ENCODE measurements at regions not wholly inside any gene's neighbourhood (a gene's known extent, or its start where the extent isn't known, plus 50 kb on each side); places are given as distances from the start of the nearest gene placed in this dataset.

DNA sequence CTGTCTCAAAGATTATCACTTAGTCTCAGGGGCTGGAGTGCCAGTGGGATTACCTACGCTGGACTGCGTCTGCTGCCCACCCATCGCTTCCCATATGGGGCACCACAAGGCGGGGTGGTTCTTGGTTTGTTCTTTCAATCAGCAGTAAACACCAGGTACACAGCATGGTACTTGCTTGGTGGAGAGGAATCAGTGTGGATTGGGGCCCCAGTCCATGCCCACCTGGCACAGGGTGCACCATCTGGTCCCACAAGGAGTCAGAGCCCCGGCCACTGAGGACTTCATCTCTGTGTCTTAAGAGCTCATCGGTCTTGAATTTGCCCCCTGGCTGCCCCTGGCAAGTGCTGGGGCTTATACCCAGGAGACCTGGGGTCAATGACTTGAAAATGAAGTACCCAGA, 96.2 kb downstream of the GLI2 start:
- H3K36me3 ChIP-seq (ENCODE audit: control insufficient read depth, insufficient read depth, low read length) = no peaks in the 10 kb centered on the region
- TF ChIP-seq, protein P1, sequence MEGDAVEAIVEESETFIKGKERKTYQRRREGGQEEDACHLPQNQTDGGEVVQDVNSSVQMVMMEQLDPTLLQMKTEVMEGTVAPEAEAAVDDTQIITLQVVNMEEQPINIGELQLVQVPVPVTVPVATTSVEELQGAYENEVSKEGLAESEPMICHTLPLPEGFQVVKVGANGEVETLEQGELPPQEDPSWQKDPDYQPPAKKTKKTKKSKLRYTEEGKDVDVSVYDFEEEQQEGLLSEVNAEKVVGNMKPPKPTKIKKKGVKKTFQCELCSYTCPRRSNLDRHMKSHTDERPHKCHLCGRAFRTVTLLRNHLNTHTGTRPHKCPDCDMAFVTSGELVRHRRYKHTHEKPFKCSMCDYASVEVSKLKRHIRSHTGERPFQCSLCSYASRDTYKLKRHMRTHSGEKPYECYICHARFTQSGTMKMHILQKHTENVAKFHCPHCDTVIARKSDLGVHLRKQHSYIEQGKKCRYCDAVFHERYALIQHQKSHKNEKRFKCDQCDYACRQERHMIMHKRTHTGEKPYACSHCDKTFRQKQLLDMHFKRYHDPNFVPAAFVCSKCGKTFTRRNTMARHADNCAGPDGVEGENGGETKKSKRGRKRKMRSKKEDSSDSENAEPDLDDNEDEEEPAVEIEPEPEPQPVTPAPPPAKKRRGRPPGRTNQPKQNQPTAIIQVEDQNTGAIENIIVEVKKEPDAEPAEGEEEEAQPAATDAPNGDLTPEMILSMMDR (IDR thresholded peaks at IDR 0.05; ENCODE audit: insufficient read depth, low read length, poor library complexity, severe bottlenecking) = no peak
- DNase-seq (ENCODE audit: low read depth) = no peak
- no peak overlapping the region for H3K4me3 ChIP-seq (ENCODE audit: low read depth, low read length)
- H3K27me3 ChIP-seq (ENCODE audit: control insufficient read depth, insufficient read depth, low read length) = no peaks in the 10 kb centered on the region

DNA sequence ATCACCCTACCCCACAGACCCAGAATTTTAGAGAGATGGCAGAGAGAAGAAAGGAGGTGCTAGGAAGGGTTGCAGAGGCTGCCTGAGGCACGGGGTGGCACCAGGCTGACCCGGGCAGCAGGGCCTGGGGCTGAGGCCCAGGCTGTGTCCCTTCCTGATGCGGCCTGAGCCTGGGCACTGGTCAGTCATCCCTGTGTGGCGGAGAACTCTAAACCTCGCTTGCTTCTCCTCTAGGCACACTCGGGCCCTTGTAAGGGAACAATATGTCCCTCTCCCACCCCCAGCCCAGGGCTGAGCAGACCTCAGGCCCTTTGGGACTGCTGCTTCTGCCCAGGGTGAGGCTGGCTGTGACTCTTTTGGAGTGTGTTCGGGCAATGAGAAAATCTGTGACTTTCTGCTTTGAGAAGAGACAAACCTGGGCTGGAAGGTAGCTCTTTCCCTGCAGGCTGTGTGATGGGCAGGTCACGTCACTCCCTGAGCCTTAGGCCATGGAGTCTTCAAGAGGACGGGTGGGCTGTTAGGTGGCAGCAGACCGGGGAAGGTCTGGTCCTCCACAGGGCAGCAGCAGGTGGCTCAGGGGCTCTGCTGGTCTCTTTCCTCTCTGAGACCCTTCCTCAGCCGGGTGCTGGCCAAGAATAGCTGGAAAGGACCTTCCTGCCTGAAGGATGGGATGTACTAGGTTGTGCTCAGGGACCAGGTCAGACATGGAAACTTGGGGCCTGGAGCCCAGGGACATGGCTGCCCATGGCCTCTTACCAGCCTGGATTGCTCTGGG, 96.8 kb downstream of the GLI2 start:
- no peak for DNase-seq (ENCODE audit: low read depth)
- TF ChIP-seq, protein P1 (IDR thresholded peaks at IDR 0.05; ENCODE audit: insufficient read depth, low read length, poor library complexity, severe bottlenecking) = no peak
- Histone ChIP-seq H3K36me3 (ENCODE audit: control insufficient read depth, insufficient read depth, low read length) (no peaks in the 10 kb centered on the region), H3K4me3 (ENCODE audit: low read depth, low read length) (no peak overlapping the region), H3K27me3 (ENCODE audit: control insufficient read depth, insufficient read depth, low read length) (no peaks in the 10 kb centered on the region)

DNA sequence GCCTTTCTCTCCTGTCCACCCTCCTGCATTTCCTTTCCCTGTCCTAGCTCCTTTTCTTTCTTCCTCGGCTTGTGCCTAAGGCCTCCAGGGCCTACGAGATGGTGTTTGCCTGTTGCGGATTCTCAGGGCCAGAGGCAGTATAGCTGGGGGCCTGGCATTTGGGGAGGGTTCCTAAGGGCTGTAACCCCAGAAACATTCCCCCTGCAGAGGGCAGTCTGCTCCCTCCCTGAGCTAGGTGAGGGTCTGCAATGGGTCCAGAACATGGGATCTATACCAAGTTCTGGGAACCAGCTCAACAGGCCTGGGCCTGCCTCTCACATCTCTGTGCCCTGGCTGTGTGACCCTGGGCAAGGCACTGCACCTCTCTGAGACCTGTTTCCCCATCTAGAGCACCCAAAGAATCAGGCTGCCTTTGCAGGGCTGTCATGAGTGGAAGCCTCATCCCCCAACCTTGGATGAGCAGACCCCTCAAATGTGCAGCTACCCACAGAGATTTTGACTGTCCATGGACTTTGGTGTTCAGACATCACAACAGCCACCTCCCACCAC, 97.5 kb downstream of the GLI2 start:
- no peak overlapping the region for H3K4me3 ChIP-seq (ENCODE audit: low read depth, low read length)
- TF ChIP-seq, protein P1 (IDR thresholded peaks at IDR 0.05; ENCODE audit: insufficient read depth, low read length, poor library complexity, severe bottlenecking) = no peak
- DNase-seq (ENCODE audit: low read depth) = no peak
- H3K27me3 ChIP-seq (ENCODE audit: control insufficient read depth, insufficient read depth, low read length) = no peaks in the 10 kb centered on the region
- H3K36me3 ChIP-seq (ENCODE audit: control insufficient read depth, insufficient read depth, low read length) = no peaks in the 10 kb centered on the region

DNA sequence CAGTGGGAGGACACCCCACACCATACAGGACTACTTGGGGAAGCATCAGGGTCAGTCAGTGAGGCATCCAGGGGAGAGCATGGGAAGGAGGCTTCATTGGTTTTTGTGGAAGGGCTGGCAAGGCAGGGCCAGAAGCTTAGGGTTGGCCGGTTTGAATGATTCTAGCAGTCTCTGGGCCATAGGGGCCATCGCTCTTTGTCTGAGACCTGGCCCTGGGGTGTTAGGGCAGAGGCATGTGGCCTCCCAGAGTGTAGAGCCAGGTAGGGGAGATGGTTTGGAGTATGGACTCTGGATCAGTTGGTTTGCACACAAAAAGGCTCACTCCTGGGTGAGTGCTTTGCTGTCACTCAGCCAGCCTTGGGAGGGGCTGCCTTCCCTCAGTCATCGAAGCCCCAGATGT, 98.5 kb downstream of the GLI2 start:
- no peak for DNase-seq (ENCODE audit: low read depth)
- Histone ChIP-seq H3K36me3 (ENCODE audit: control insufficient read depth, insufficient read depth, low read length) (no peaks in the 10 kb centered on the region), H3K27me3 (ENCODE audit: control insufficient read depth, insufficient read depth, low read length) (no peaks in the 10 kb centered on the region), H3K4me3 (ENCODE audit: low read depth, low read length) (no peak overlapping the region)
- TF ChIP-seq, protein P1 (IDR thresholded peaks at IDR 0.05; ENCODE audit: insufficient read depth, low read length, poor library complexity, severe bottlenecking) = no peak

DNA sequence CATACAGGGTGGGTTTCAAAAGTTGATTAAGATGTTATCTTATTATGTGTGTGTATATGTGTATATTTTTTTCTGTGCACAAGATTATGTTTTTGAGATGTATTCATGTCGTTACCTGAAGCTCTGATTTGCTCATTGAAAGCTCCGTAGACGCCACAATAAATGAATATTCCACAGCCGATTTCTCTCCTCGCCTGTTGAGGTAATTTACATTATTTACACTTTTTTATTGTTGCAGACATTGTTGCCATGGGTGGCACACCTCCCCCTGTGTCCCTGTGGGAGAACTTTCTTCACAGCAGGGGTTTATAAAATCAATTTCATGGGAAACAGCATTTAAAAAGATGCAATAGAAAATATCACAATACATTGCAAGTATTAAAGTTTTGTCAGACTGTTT, 100.6 kb downstream of the GLI2 start:
- DNase-seq (ENCODE audit: low read depth) = no peak
- no peaks in the 10 kb centered on the region for H3K27me3 ChIP-seq (ENCODE audit: control insufficient read depth, insufficient read depth, low read length)
- TF ChIP-seq, protein P1 (IDR thresholded peaks at IDR 0.05; ENCODE audit: insufficient read depth, low read length, poor library complexity, severe bottlenecking) = no peak
- H3K36me3 ChIP-seq (ENCODE audit: control insufficient read depth, insufficient read depth, low read length) = no peaks in the 10 kb centered on the region
- no peak overlapping the region for H3K4me3 ChIP-seq (ENCODE audit: low read depth, low read length)

All from kidney epithelial cell (primary cell).